ENCODE measurements at regions not wholly inside any gene's neighbourhood (a gene's known extent, or its start where the extent isn't known, plus 50 kb on each side); places are given as distances from the start of the nearest gene placed in this dataset.
"Not testable (repeated sequence)": the region's sequence is repeated elsewhere in the genome, so short reads cannot be mapped to it uniquely, and the experiment has no call there.

- Histone ChIP-seq H3K4me2 (ENCODE audit: low read length) (no peak overlapping the region), H4K8ac (ENCODE audit: low read depth, low read length) (no peak overlapping the region), H2BK5ac (ENCODE audit: low read depth, low read length, poor library complexity) (no peak overlapping the region), H2AFZ (ENCODE audit: insufficient read depth, low read length, poor library complexity) (no peak overlapping the region), H2BK12ac (ENCODE audit: low read length) (no peak overlapping the region), H4K12ac (ENCODE audit: low read depth, low read length) (no peak overlapping the region), H3K14ac (ENCODE audit: low read length) (no peak overlapping the region), H4K91ac (ENCODE audit: low read depth, low read length) (no peak overlapping the region), H3K9me3 (ENCODE audit: insufficient read depth, low read depth, low read length) (no peaks in the 10 kb centered on the region), H3K79me1 (ENCODE audit: low read length) (no peaks in the 10 kb centered on the region), H3K27ac (ENCODE audit: low read depth, low read length) (no peak overlapping the region), H2BK120ac (ENCODE audit: insufficient read depth, low read length, poor library complexity) (no peak overlapping the region), H3K9ac (ENCODE audit: low read length) (no peak overlapping the region), H3K4me3 (ENCODE audit: low read depth, low read length) (no peak overlapping the region), H2AK5ac (ENCODE audit: low read length) (no peak overlapping the region), H3K27me3 (ENCODE audit: insufficient read depth, low read length) (no peaks in the 10 kb centered on the region), H3K23ac (ENCODE audit: low read length) (no peak overlapping the region), H3K79me2 (ENCODE audit: control insufficient read depth, insufficient read depth, low read length, poor library complexity) (no peaks in the 10 kb centered on the region), H3K18ac (ENCODE audit: low read length) (no peak overlapping the region), H3K36me3 (ENCODE audit: control insufficient read depth in 1 of 2, insufficient read depth in 2 of 2, low read length in 2 of 2) (no peaks in the 10 kb centered on the region), H3K4me1 (ENCODE audit: control insufficient read depth in 1 of 2, insufficient read depth in 2 of 2, low read length in 2 of 2) (no peaks in the 10 kb centered on the region), H3K4ac (ENCODE audit: low read depth, low read length) (no peak overlapping the region)
- no peak for DNase-seq
- no CpG with 5 or more reads among the region's 1 CpG for WGBS (ENCODE audit: extremely low coverage, insufficient coverage, insufficient read length)
Observed at GRCh38 chr6:109910571-109910970, 67.5 kb upstream of the GPR6 start.

- Histone ChIP-seq H2BK5ac (ENCODE audit: low read depth, low read length, poor library complexity) (no peak overlapping the region), H4K8ac (ENCODE audit: low read depth, low read length) (no peak overlapping the region), H3K36me3 (ENCODE audit: control insufficient read depth in 1 of 2, insufficient read depth in 2 of 2, low read length in 2 of 2) (no peaks in the 10 kb centered on the region), H4K12ac (ENCODE audit: low read depth, low read length) (no peak overlapping the region), H4K91ac (ENCODE audit: low read depth, low read length) (no peak overlapping the region), H2AK5ac (ENCODE audit: low read length) (no peak overlapping the region), H3K4me2 (ENCODE audit: low read length) (no peak overlapping the region), H3K27me3 (ENCODE audit: insufficient read depth, low read length) (no peaks in the 10 kb centered on the region), H3K4ac (ENCODE audit: low read depth, low read length) (no peak overlapping the region), H3K4me1 (ENCODE audit: control insufficient read depth in 1 of 2, insufficient read depth in 2 of 2, low read length in 2 of 2) (no peaks in the 10 kb centered on the region), H3K9ac (ENCODE audit: low read length) (no peak overlapping the region), H3K79me1 (ENCODE audit: low read length) (no peaks in the 10 kb centered on the region), H2AFZ (ENCODE audit: insufficient read depth, low read length, poor library complexity) (no peak overlapping the region), H2BK120ac (ENCODE audit: insufficient read depth, low read length, poor library complexity) (no peak overlapping the region), H3K18ac (ENCODE audit: low read length) (no peak overlapping the region), H3K27ac (ENCODE audit: low read depth, low read length) (no peak overlapping the region), H3K9me3 (ENCODE audit: insufficient read depth, low read depth, low read length) (no peaks in the 10 kb centered on the region), H3K79me2 (ENCODE audit: control insufficient read depth, insufficient read depth, low read length, poor library complexity) (no peaks in the 10 kb centered on the region), H3K23ac (ENCODE audit: low read length) (no peak overlapping the region), H3K4me3 (ENCODE audit: low read depth, low read length) (no peak overlapping the region), H2BK12ac (ENCODE audit: low read length) (no peak overlapping the region), H3K14ac (ENCODE audit: low read length) (no peak overlapping the region)
- WGBS (ENCODE audit: extremely low coverage, insufficient coverage, insufficient read length), result no CpG with 5 or more reads among the region's 3 CpGs
- DNase-seq, result peak in 1 of 2 donors; percentile 15
Observed at GRCh38 chr6:109912118-109912517, 66.0 kb upstream of the GPR6 start.

GRCh38 chr6:109912952-109913351 lies 65.2 kb upstream of the GPR6 start:
- H3K36me3 ChIP-seq (ENCODE audit: control insufficient read depth in 1 of 2, insufficient read depth in 2 of 2, low read length in 2 of 2), result no peaks in the 10 kb centered on the region
- H3K4me2 ChIP-seq (ENCODE audit: low read length), result no peak overlapping the region
- no peak overlapping the region for H4K8ac ChIP-seq (ENCODE audit: low read depth, low read length)
- no peak overlapping the region for H3K9ac ChIP-seq (ENCODE audit: low read length)
- H2AFZ ChIP-seq (ENCODE audit: insufficient read depth, low read length, poor library complexity), result no peak overlapping the region
- H3K4me1 ChIP-seq (ENCODE audit: control insufficient read depth in 1 of 2, insufficient read depth in 2 of 2, low read length in 2 of 2), result no peaks in the 10 kb centered on the region
- no peak overlapping the region for H3K23ac ChIP-seq (ENCODE audit: low read length)
- no peak overlapping the region for H2AK5ac ChIP-seq (ENCODE audit: low read length)
- whole genome bisulfite sequencing (ENCODE audit: extremely low coverage, insufficient coverage, insufficient read length), result no CpG with 5 or more reads among the region's 3 CpGs
- H4K91ac ChIP-seq (ENCODE audit: low read depth, low read length), result no peak overlapping the region
- no peak overlapping the region for H4K12ac ChIP-seq (ENCODE audit: low read depth, low read length)
- no peaks in the 10 kb centered on the region for H3K9me3 ChIP-seq (ENCODE audit: insufficient read depth, low read depth, low read length)
- H3K27ac ChIP-seq (ENCODE audit: low read depth, low read length), result no peak overlapping the region
- H2BK5ac ChIP-seq (ENCODE audit: low read depth, low read length, poor library complexity), result no peak overlapping the region
- no peak overlapping the region for H2BK120ac ChIP-seq (ENCODE audit: insufficient read depth, low read length, poor library complexity)
- H3K79me1 ChIP-seq (ENCODE audit: low read length), result no peaks in the 10 kb centered on the region
- H3K4ac ChIP-seq (ENCODE audit: low read depth, low read length), result no peak overlapping the region
- H3K4me3 ChIP-seq (ENCODE audit: low read depth, low read length), result no peak overlapping the region
- no peaks in the 10 kb centered on the region for H3K27me3 ChIP-seq (ENCODE audit: insufficient read depth, low read length)
- no peak overlapping the region for H3K14ac ChIP-seq (ENCODE audit: low read length)
- H3K79me2 ChIP-seq (ENCODE audit: control insufficient read depth, insufficient read depth, low read length, poor library complexity), result no peaks in the 10 kb centered on the region
- no peak overlapping the region for H3K18ac ChIP-seq (ENCODE audit: low read length)
- H2BK12ac ChIP-seq (ENCODE audit: low read length), result no peak overlapping the region
- peak; percentile 15 to 49 for DNase-seq

GRCh38 chr6:109915748-109916147 lies 62.4 kb upstream of the GPR6 start:
- not testable (repeated sequence) for H2BK120ac ChIP-seq (ENCODE audit: insufficient read depth, low read length, poor library complexity); H3K4me3 ChIP-seq (ENCODE audit: low read depth, low read length); H2BK5ac ChIP-seq (ENCODE audit: low read depth, low read length, poor library complexity); H3K14ac ChIP-seq (ENCODE audit: low read length); H3K4ac ChIP-seq (ENCODE audit: low read depth, low read length); H4K12ac ChIP-seq (ENCODE audit: low read depth, low read length); H3K27me3 ChIP-seq (ENCODE audit: insufficient read depth, low read length); H4K91ac ChIP-seq (ENCODE audit: low read depth, low read length); H3K18ac ChIP-seq (ENCODE audit: low read length); H2BK12ac ChIP-seq (ENCODE audit: low read length); H2AFZ ChIP-seq (ENCODE audit: insufficient read depth, low read length, poor library complexity); H3K79me1 ChIP-seq (ENCODE audit: low read length); H3K4me2 ChIP-seq (ENCODE audit: low read length); H3K36me3 ChIP-seq (ENCODE audit: control insufficient read depth in 1 of 2, insufficient read depth in 2 of 2, low read length in 2 of 2); H3K9me3 ChIP-seq (ENCODE audit: insufficient read depth, low read depth, low read length); H3K23ac ChIP-seq (ENCODE audit: low read length); H3K27ac ChIP-seq (ENCODE audit: low read depth, low read length); DNase-seq; H3K79me2 ChIP-seq (ENCODE audit: control insufficient read depth, insufficient read depth, low read length, poor library complexity); H2AK5ac ChIP-seq (ENCODE audit: low read length); H3K9ac ChIP-seq (ENCODE audit: low read length); H3K4me1 ChIP-seq (ENCODE audit: control insufficient read depth in 1 of 2, insufficient read depth in 2 of 2, low read length in 2 of 2); H4K8ac ChIP-seq (ENCODE audit: low read depth, low read length)
- WGBS (ENCODE audit: extremely low coverage, insufficient coverage, insufficient read length), result no CpG with 5 or more reads among the region's 1 CpG

All from trophoblast cell (in vitro differentiated cells and primary cell).